H9 (cell line): ENCODE measurements at regions not wholly inside any gene's neighbourhood (a gene's known extent, or its start where the extent isn't known, plus 50 kb on each side); places are given as distances from the start of the nearest gene placed in this dataset.

Experiments used
- DNase-seq: peaks from one replicate; pipeline ENCODE4 v3.0.0-alpha.2; 2017
- H2AFZ ChIP-seq: one replicate; pipeline ENCODE4 v1.6.1; 2013; ENCODE audit warnings: mild to moderate bottlenecking, low read length, control low read depth, moderate library complexity
- H2AK5ac ChIP-seq: 2 replicates; pipeline ENCODE4 v1.6.1; 2013; ENCODE audit warnings: low read length, control low read depth, mixed read lengths; ENCODE audit not compliant: insufficient read length
- H2BK120ac ChIP-seq: one replicate; pipeline ENCODE4 v1.6.1; 2013; ENCODE audit warnings: low read depth, mild to moderate bottlenecking, low read length, control low read depth, inconsistent platforms; ENCODE audit not compliant: poor library complexity, severe bottlenecking
- H2BK12ac ChIP-seq: 2 replicates; pipeline ENCODE4 v1.6.1; 2013; ENCODE audit warnings: low read length, control low read depth, mixed read lengths, low read depth; ENCODE audit not compliant: insufficient read length
- H2BK15ac ChIP-seq: 2 replicates; pipeline ENCODE4 v1.6.1; 2013; ENCODE audit warnings: low read depth, low read length, control low read depth
- H2BK20ac ChIP-seq: one replicate; pipeline ENCODE4 v1.6.1; 2013; ENCODE audit warnings: low read depth, mild to moderate bottlenecking, low read length, control low read depth, inconsistent platforms; ENCODE audit not compliant: poor library complexity, severe bottlenecking
- H2BK5ac ChIP-seq: 2 replicates; pipeline ENCODE4 v1.6.1; 2013; ENCODE audit warnings: low read length, control low read depth, mixed read lengths; ENCODE audit not compliant: insufficient read length
- H3K14ac ChIP-seq: 2 replicates; pipeline ENCODE4 v1.6.1; 2013; ENCODE audit warnings: low read length, control low read depth; ENCODE audit not compliant: insufficient read depth
- H3K18ac ChIP-seq: 2 replicates; pipeline ENCODE4 v1.6.1; 2013; ENCODE audit warnings: low read depth, mild to moderate bottlenecking, mixed read lengths, low read length, control low read depth; ENCODE audit not compliant: insufficient read length
- H3K23ac ChIP-seq: 2 replicates; pipeline ENCODE4 v1.6.1; 2013; ENCODE audit warnings: low read length, control low read depth, mixed read lengths, low read depth; ENCODE audit not compliant: insufficient read length
- H3K23me2 ChIP-seq: 2 replicates; pipeline ENCODE4 v1.6.1; 2013; ENCODE audit warnings: low read depth, mild to moderate bottlenecking, mixed read lengths, low read length, control low read depth; ENCODE audit not compliant: insufficient read length, poor library complexity, severe bottlenecking
- H3K27ac ChIP-seq: 2 replicates; pipeline ENCODE4 v1.5.1; 2013; ENCODE audit warnings: low read length, control low read depth, mixed read lengths, low read depth; ENCODE audit not compliant: insufficient read length
- H3K27me3 ChIP-seq: 2 replicates; pipeline ENCODE4 v1.6.1; 2013; ENCODE audit warnings: low read length, control low read depth, inconsistent platforms; ENCODE audit not compliant: insufficient read depth
- H3K4ac ChIP-seq: 2 replicates; pipeline ENCODE4 v1.6.1; 2013; ENCODE audit warnings: low read depth, mild to moderate bottlenecking, control low read depth, inconsistent platforms, low read length, moderate library complexity
- H3K4me1 ChIP-seq: 2 replicates; pipeline ENCODE4 v1.6.1; 2013; ENCODE audit warnings: low read length, control low read depth, inconsistent platforms; ENCODE audit not compliant: insufficient read depth
- H3K4me2 ChIP-seq: 2 replicates; pipeline ENCODE4 v1.6.1; 2013; ENCODE audit warnings: low read length, control low read depth, mixed read lengths; ENCODE audit not compliant: insufficient read length, insufficient read depth
- H3K56ac ChIP-seq: 2 replicates; pipeline ENCODE4 v1.6.1; 2013; ENCODE audit warnings: low read depth, mild to moderate bottlenecking, mixed read lengths, low read length, control low read depth; ENCODE audit not compliant: insufficient read length
- H3K79me1 ChIP-seq: 2 replicates; pipeline ENCODE4 v1.6.1; 2013; ENCODE audit warnings: low read depth, mild to moderate bottlenecking, moderate library complexity, low read length, control low read depth, inconsistent platforms; ENCODE audit not compliant: insufficient read depth, poor library complexity, severe bottlenecking
- H3K79me2 ChIP-seq: 2 replicates; pipeline ENCODE4 v1.6.1; 2013; ENCODE audit warnings: low read length, control low read depth, inconsistent platforms; ENCODE audit not compliant: insufficient read depth
- H3K9ac ChIP-seq: 2 replicates; pipeline ENCODE4 v1.6.1; 2013; ENCODE audit warnings: low read length, control low read depth, mixed read lengths; ENCODE audit not compliant: insufficient read length; ENCODE audit errors: extremely low read depth
- H3K9me3 ChIP-seq: one replicate; pipeline ENCODE4 v1.6.1; 2013; ENCODE audit warnings: low read depth, low read length, inconsistent platforms; ENCODE audit not compliant: control insufficient read depth
- H3T11ph ChIP-seq: one replicate; pipeline ENCODE4 v1.6.1; 2013; ENCODE audit warnings: mild to moderate bottlenecking, low read length, control low read depth, inconsistent platforms
- H4K20me1 ChIP-seq: one replicate; pipeline ENCODE4 v1.6.1; 2013; ENCODE audit not compliant: control insufficient read depth, insufficient read length, insufficient read depth
- H4K5ac ChIP-seq: 2 replicates; pipeline ENCODE4 v1.6.1; 2013; ENCODE audit warnings: low read depth, mild to moderate bottlenecking, mixed read lengths, low read length, control low read depth; ENCODE audit not compliant: insufficient read length
- H4K8ac ChIP-seq: replicated peaks from 2 replicates; pipeline ENCODE4 v1.6.1; 2013; ENCODE audit warnings: low read length, control low read depth, mixed read lengths, low read depth; ENCODE audit not compliant: insufficient read length
- H4K91ac ChIP-seq: 2 replicates; pipeline ENCODE4 v1.6.1; 2013; ENCODE audit warnings: low read depth, mild to moderate bottlenecking, moderate library complexity, mixed read lengths, low read length, control low read depth; ENCODE audit not compliant: insufficient read length
- H3K27ac Mint-ChIP-seq, 3 experiments: 2 replicates in 2 of 3; 3 replicates in 1 of 3; pipeline ENCODE4 v1.8.0; 2020 to 2021; ENCODE audit warnings: mixed read lengths in 3 of 3, mild to moderate bottlenecking in 1 of 3, moderate library complexity in 1 of 3
- H3K27me3 Mint-ChIP-seq: 2 replicates; pipeline ENCODE4 v1.8.0; 2021; ENCODE audit warnings: low read depth, mild to moderate bottlenecking, moderate library complexity, mixed read lengths
- H3K36me3 Mint-ChIP-seq, 3 experiments: 2 replicates in 2 of 3; 3 replicates in 1 of 3; pipeline ENCODE4 v1.8.0; 2020 to 2021; ENCODE audit warnings: low read depth in 3 of 3, mixed read lengths in 3 of 3; ENCODE audit not compliant: insufficient read depth in 1 of 3
- H3K4me1 Mint-ChIP-seq, 2 experiments: 2 replicates each; pipeline ENCODE4 v1.8.0; 2020; ENCODE audit warnings: mixed read lengths in 2 of 2
- H3K4me3 Mint-ChIP-seq, 2 experiments: 2 replicates in 1 of 2; 3 replicates in 1 of 2; pipeline ENCODE4 v1.8.0; 2020 to 2021; ENCODE audit warnings: mild to moderate bottlenecking in 2 of 2, mixed read lengths in 2 of 2, moderate library complexity in 1 of 2
- H3K9me3 Mint-ChIP-seq, 2 experiments: 2 replicates in 1 of 2; 3 replicates in 1 of 2; pipeline ENCODE4 v1.8.0; 2020; ENCODE audit warnings: mild to moderate bottlenecking in 2 of 2, mixed read lengths in 2 of 2, moderate library complexity in 1 of 2
- whole genome bisulfite sequencing: extraction: QIAGEN DNeasy Blood & Tissue Kit; methylation state at CpG from one replicate; pipeline ENCODE4 v1.1.7; 2013; ENCODE audit warnings: missing lambda C conversion rate, low lambda C conversion rate, mixed read lengths; ENCODE audit not compliant: insufficient read length; ENCODE audit errors: extremely low coverage; 5-methylcytosine and 5-hydroxymethylcytosine counted together
- TF ChIP-seq, protein P1 (sequence below): fragments of 200-600 bp; sonication (generic); conservative IDR thresholded peaks from 3 replicates; pipeline ENCODE4 v1.8.0; 2021; ENCODE audit warnings: antibody characterized with exemption, mild to moderate bottlenecking

DNA sequence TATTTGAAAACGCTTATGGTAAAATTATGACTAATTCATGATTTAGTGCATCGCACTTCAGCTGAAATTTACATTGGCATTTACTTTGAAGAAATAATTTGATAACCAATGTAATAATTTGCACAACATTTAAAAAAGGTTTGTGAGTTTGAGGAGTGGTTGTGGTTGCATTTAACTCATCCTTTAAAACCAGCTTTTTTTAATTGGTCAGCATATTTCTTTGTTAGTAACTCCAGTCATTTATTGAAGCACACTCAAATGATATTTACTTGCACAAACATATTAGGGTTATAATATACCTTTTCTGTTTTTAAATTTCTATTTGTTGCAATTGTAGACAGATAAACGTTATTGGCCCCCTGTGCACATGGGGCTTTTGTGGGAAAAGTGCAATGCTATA is 78.1 kb upstream of the AHI1 start:
- Histone ChIP-seq H3K23me2 (no peaks in the 10 kb centered on the region), H3K23ac (no peak overlapping the region), H3K4ac (no peak overlapping the region), H2AFZ (no peak overlapping the region), H4K5ac (no peak overlapping the region), H2BK12ac (no peak overlapping the region), H3K79me2 (no peaks in the 10 kb centered on the region), H2BK120ac (no peak overlapping the region), H2BK15ac (no peak overlapping the region), H3K27me3 (no peaks in the 10 kb centered on the region), H3K4me2 (no peak overlapping the region), H4K8ac (no peak overlapping the region), H3K9me3 (no peaks in the 10 kb centered on the region), H3K4me1 (no peaks in the 10 kb centered on the region), H2BK5ac (no peak overlapping the region), H2AK5ac (no peak overlapping the region), H3T11ph (no peak overlapping the region), H3K14ac (no peak overlapping the region), H3K79me1 (no peaks in the 10 kb centered on the region), H3K56ac (no peak overlapping the region), H3K27ac (no peak overlapping the region), H2BK20ac (no peak overlapping the region), H4K91ac (no peak overlapping the region), H3K18ac (no peak overlapping the region), H4K20me1 (no peaks in the 10 kb centered on the region), H3K9ac (no peak overlapping the region)
- Mint-ChIP-seq H3K27me3 (no peaks in the 10 kb centered on the region), H3K9me3 (no peaks in the 10 kb centered on the region), H3K36me3 (no peaks in the 10 kb centered on the region), H3K4me3 (no peak overlapping the region), H3K27ac (no peak overlapping the region), H3K4me1 (peaks cover 9 to 10% of the 10 kb centered on the region in 2 experiments; a peak in 3 of 4 replicates)
- no peak for DNase-seq
- WGBS = no CpG with 5 or more reads among the region's 3 CpGs
- TF ChIP-seq, protein P1, sequence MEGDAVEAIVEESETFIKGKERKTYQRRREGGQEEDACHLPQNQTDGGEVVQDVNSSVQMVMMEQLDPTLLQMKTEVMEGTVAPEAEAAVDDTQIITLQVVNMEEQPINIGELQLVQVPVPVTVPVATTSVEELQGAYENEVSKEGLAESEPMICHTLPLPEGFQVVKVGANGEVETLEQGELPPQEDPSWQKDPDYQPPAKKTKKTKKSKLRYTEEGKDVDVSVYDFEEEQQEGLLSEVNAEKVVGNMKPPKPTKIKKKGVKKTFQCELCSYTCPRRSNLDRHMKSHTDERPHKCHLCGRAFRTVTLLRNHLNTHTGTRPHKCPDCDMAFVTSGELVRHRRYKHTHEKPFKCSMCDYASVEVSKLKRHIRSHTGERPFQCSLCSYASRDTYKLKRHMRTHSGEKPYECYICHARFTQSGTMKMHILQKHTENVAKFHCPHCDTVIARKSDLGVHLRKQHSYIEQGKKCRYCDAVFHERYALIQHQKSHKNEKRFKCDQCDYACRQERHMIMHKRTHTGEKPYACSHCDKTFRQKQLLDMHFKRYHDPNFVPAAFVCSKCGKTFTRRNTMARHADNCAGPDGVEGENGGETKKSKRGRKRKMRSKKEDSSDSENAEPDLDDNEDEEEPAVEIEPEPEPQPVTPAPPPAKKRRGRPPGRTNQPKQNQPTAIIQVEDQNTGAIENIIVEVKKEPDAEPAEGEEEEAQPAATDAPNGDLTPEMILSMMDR = no peak
